Liver (tissue), 8 donors: ENCODE measurements at regions not wholly inside any gene's neighbourhood (a gene's known extent, or its start where the extent isn't known, plus 50 kb on each side); places are given as distances from the start of the nearest gene placed in this dataset.

Experiments
- DNase-seq: peaks from one replicate; pipeline ENCODE4 v3.0.0-alpha.2; 2017; ENCODE audit warnings: low spot score
- H3K27ac ChIP-seq, 2 donors: one replicate each; pipeline ENCODE4 v1.7.0; 2013; ENCODE audit warnings: inconsistent platforms in 2 of 2, low read length in 2 of 2, control low read depth in 1 of 2, low read depth in 1 of 2, mild to moderate bottlenecking in 1 of 2
- H3K27me3 ChIP-seq, 4 donors: one replicate each; pipeline versions ENCODE4 v1.6.1 to v1.7.0; 2013; ENCODE audit warnings: low read length in 3 of 4, inconsistent platforms in 1 of 4, mild to moderate bottlenecking in 1 of 4, moderate library complexity in 1 of 4; ENCODE audit not compliant: control insufficient read depth in 4 of 4, insufficient read depth in 4 of 4
- H3K36me3 ChIP-seq, 4 donors: one replicate each; pipeline versions ENCODE4 v1.6.1 to v1.7.0; 2013; ENCODE audit warnings: low read length in 3 of 4, mild to moderate bottlenecking in 3 of 4, low read depth in 1 of 4, moderate library complexity in 1 of 4; ENCODE audit not compliant: control insufficient read depth in 4 of 4, insufficient read depth in 3 of 4
- H3K4me1 ChIP-seq, 4 donors: one replicate each; pipeline versions ENCODE4 v1.6.1 to v1.7.0; 2013; ENCODE audit warnings: low read length in 3 of 4, mild to moderate bottlenecking in 3 of 4, moderate library complexity in 1 of 4; ENCODE audit not compliant: control insufficient read depth in 4 of 4, insufficient read depth in 4 of 4
- H3K4me3 ChIP-seq, 3 donors: one replicate each; pipeline versions ENCODE4 v1.6.1 to v1.7.0; 2013; ENCODE audit warnings: low read length in 3 of 3, control low read depth in 1 of 3, low read depth in 1 of 3, mild to moderate bottlenecking in 1 of 3
- H3K9ac ChIP-seq, 2 donors: one replicate each; pipeline ENCODE4 v1.7.0; 2013; ENCODE audit warnings: low read length in 2 of 2, mild to moderate bottlenecking in 2 of 2, moderate library complexity in 2 of 2, control low read depth in 1 of 2, low read depth in 1 of 2
- H3K9me3 ChIP-seq, 4 donors: one replicate each; pipeline versions ENCODE4 v1.6.1 to v1.7.0; 2013; ENCODE audit warnings: low read length in 3 of 4; ENCODE audit not compliant: control insufficient read depth in 4 of 4
- ATF3 ChIP-seq: IDR thresholded peaks from 2 replicates; pipeline ENCODE4 v1.6.1; 2016; ENCODE audit warnings: antibody characterized with exemption
- FOXA2 ChIP-seq: IDR thresholded peaks from 2 replicates; pipeline ENCODE4 v1.6.1; 2016; ENCODE audit warnings: antibody characterized with exemption
- GABPA ChIP-seq, 2 donors: IDR thresholded peaks in 1 of 2; conservative IDR thresholded peaks in 1 of 2; 2 replicates each; pipeline ENCODE4 v1.6.1; 2016; ENCODE audit warnings: antibody characterized with exemption in 2 of 2, mild to moderate bottlenecking in 1 of 2, moderate library complexity in 1 of 2
- HNF4A ChIP-seq, 2 donors: conservative IDR thresholded peaks; 2 replicates each; pipeline ENCODE4 v1.6.1; 2016; ENCODE audit warnings: antibody characterized with exemption in 2 of 2, mild to moderate bottlenecking in 2 of 2
- HNF4G ChIP-seq: IDR thresholded peaks from 2 replicates; pipeline ENCODE4 v1.6.1; 2016; ENCODE audit warnings: antibody characterized with exemption
- JUND ChIP-seq, 2 donors: IDR thresholded peaks; 2 replicates each; pipeline ENCODE4 v1.6.1; 2016; ENCODE audit warnings: antibody characterized with exemption in 2 of 2
- MAX ChIP-seq: IDR thresholded peaks from 2 replicates; pipeline ENCODE4 v1.6.1; 2016; ENCODE audit warnings: antibody characterized with exemption
- NR2F2 ChIP-seq: IDR thresholded peaks from 2 replicates; pipeline ENCODE4 v1.6.1; 2016; ENCODE audit warnings: antibody characterized with exemption
- RAD21 ChIP-seq, 2 donors: IDR thresholded peaks; 2 replicates each; pipeline ENCODE4 v1.6.1; 2016; ENCODE audit warnings: antibody characterized with exemption in 2 of 2, mild to moderate bottlenecking in 2 of 2
- REST ChIP-seq: IDR thresholded peaks from 2 replicates; pipeline ENCODE4 v1.6.1; 2016; ENCODE audit warnings: antibody characterized with exemption, mild to moderate bottlenecking
- RXRA ChIP-seq, 2 donors: IDR thresholded peaks; 2 replicates each; pipeline ENCODE4 v1.6.1; 2017 to 2018; ENCODE audit warnings: antibody characterized with exemption in 2 of 2, mild to moderate bottlenecking in 1 of 2
- SP1 ChIP-seq: IDR thresholded peaks from 2 replicates; pipeline ENCODE4 v1.6.1; 2018; ENCODE audit warnings: antibody characterized with exemption, mild to moderate bottlenecking
- YY1 ChIP-seq: IDR thresholded peaks from 2 replicates; pipeline ENCODE4 v1.6.1; 2016; ENCODE audit warnings: antibody characterized with exemption, mild to moderate bottlenecking
- WGBS: extraction: QIAGEN DNeasy Blood & Tissue Kit; methylation state at CpG from one replicate; pipeline ENCODE4 v1.1.7; 2013; 5-methylcytosine and 5-hydroxymethylcytosine counted together
- TF ChIP-seq, protein P1 (sequence below): fragments of 150-350 bp; IDR thresholded peaks from 2 replicates; pipeline ENCODE4 v1.5.1; 2017; ENCODE audit warnings: improper control_type of control experiment, low read depth, low read length; ENCODE audit not compliant: missing input control
- TF ChIP-seq, protein P2 (sequence below): IDR thresholded peaks from 2 replicates; pipeline ENCODE4 v1.6.1; 2016; ENCODE audit warnings: antibody characterized with exemption
- donor health status: healthy.
- donor health status: healthy.
- donor health status: healthy.
- donor health status: healthy.
- donor health status: healthy.

- H3K27me3 ChIP-seq = peaks cover 0 to 6% (median 0%) of the 10 kb centered on the region in 4 donors
- no peak overlapping the region for H3K9ac ChIP-seq
- WGBS = 48% methylated on average over 6 of the region's 6 CpGs
Measured at GRCh38 chr22:47678048-47678447, 915.6 kb downstream of the TBC1D22A start.

GRCh38 chr22:47676685-47677084 lies 914.2 kb downstream of the TBC1D22A start:
- Histone ChIP-seq H3K36me3 (no peaks in the 10 kb centered on the region), H3K27me3 (peaks cover 0 to 3% (median 0%) of the 10 kb centered on the region in 4 donors), H3K4me1 (no peaks in the 10 kb centered on the region), H3K9ac (no peak overlapping the region), H3K9me3 (no peaks in the 10 kb centered on the region), H3K27ac (no peak overlapping the region), H3K4me3 (no peak overlapping the region)
- WGBS = 68% methylated on average over 3 of the region's 3 CpGs
- DNase-seq = no peak
- no peak for TF ChIP-seq REST
- no peak for TF ChIP-seq HNF4A (conservative IDR thresholded peaks at IDR 0.05)
- TF ChIP-seq, protein P1, sequence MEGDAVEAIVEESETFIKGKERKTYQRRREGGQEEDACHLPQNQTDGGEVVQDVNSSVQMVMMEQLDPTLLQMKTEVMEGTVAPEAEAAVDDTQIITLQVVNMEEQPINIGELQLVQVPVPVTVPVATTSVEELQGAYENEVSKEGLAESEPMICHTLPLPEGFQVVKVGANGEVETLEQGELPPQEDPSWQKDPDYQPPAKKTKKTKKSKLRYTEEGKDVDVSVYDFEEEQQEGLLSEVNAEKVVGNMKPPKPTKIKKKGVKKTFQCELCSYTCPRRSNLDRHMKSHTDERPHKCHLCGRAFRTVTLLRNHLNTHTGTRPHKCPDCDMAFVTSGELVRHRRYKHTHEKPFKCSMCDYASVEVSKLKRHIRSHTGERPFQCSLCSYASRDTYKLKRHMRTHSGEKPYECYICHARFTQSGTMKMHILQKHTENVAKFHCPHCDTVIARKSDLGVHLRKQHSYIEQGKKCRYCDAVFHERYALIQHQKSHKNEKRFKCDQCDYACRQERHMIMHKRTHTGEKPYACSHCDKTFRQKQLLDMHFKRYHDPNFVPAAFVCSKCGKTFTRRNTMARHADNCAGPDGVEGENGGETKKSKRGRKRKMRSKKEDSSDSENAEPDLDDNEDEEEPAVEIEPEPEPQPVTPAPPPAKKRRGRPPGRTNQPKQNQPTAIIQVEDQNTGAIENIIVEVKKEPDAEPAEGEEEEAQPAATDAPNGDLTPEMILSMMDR = no peak
- no peak for TF ChIP-seq JUND (IDR thresholded peaks at IDR 0.05)
- no peak for TF ChIP-seq ATF3
- no peak for TF ChIP-seq RXRA (IDR thresholded peaks at IDR 0.05)
- TF ChIP-seq GABPA (IDR thresholded peaks at IDR 0.05 in 1 of 2, conservative IDR thresholded peaks at IDR 0.05 in 1 of 2) = no peak
- no peak for TF ChIP-seq SP1
- no peak for TF ChIP-seq NR2F2
- TF ChIP-seq YY1 = no peak
- no peak for TF ChIP-seq HNF4G
- no peak for TF ChIP-seq RAD21 (IDR thresholded peaks at IDR 0.05)

More at GRCh38 chr22:47678048-47678447, 915.6 kb downstream of the TBC1D22A start:
- Histone ChIP-seq H3K36me3 (no peaks in the 10 kb centered on the region), H3K9me3 (peaks cover under 1 to 3% (median 2%) of the 10 kb centered on the region in 4 donors), H3K27ac (no peak overlapping the region), H3K4me3 (no peak overlapping the region), H3K4me1 (no peaks in the 10 kb centered on the region)
- no peak for DNase-seq
- TF ChIP-seq, protein P2, sequence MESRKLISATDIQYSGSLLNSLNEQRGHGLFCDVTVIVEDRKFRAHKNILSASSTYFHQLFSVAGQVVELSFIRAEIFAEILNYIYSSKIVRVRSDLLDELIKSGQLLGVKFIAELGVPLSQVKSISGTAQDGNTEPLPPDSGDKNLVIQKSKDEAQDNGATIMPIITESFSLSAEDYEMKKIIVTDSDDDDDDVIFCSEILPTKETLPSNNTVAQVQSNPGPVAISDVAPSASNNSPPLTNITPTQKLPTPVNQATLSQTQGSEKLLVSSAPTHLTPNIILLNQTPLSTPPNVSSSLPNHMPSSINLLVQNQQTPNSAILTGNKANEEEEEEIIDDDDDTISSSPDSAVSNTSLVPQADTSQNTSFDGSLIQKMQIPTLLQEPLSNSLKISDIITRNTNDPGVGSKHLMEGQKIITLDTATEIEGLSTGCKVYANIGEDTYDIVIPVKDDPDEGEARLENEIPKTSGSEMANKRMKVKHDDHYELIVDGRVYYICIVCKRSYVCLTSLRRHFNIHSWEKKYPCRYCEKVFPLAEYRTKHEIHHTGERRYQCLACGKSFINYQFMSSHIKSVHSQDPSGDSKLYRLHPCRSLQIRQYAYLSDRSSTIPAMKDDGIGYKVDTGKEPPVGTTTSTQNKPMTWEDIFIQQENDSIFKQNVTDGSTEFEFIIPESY = no peak
- no peak for TF ChIP-seq RXRA (IDR thresholded peaks at IDR 0.05)
- no peak for TF ChIP-seq ATF3
- no peak for TF ChIP-seq JUND (IDR thresholded peaks at IDR 0.05)
- TF ChIP-seq MAX = no peak
- TF ChIP-seq FOXA2 = no peak
- TF ChIP-seq HNF4G = no peak
- TF ChIP-seq GABPA (IDR thresholded peaks at IDR 0.05 in 1 of 2, conservative IDR thresholded peaks at IDR 0.05 in 1 of 2) = no peak
- TF ChIP-seq HNF4A (conservative IDR thresholded peaks at IDR 0.05) = no peak
- no peak for TF ChIP-seq SP1
